ENCODE measurements at regions not wholly inside any gene's neighbourhood (a gene's known extent, or its start where the extent isn't known, plus 50 kb on each side); places are given as distances from the start of the nearest gene placed in this dataset.

DNA sequence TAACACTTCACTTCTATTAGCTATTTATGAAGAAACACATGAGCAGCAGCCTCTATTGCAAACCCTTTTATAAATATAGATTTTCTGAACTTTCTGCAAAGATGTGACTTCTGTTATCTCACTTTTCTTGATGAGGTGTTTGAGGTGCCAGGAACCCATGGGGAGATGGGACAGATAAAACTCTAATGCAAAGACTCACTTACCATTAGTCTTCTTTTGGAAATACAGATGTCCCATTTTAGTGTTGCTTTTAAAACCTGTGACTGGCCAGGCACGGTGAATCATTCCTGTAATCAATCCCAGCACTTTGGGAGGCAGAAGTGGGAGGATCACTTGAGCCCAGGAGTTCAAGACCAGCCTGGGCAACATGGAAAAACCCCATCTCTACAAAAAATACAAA is 171.3 kb upstream of the GAS1 start:
- DNase-seq (ENCODE audit: low spot score): no peak

DNA sequence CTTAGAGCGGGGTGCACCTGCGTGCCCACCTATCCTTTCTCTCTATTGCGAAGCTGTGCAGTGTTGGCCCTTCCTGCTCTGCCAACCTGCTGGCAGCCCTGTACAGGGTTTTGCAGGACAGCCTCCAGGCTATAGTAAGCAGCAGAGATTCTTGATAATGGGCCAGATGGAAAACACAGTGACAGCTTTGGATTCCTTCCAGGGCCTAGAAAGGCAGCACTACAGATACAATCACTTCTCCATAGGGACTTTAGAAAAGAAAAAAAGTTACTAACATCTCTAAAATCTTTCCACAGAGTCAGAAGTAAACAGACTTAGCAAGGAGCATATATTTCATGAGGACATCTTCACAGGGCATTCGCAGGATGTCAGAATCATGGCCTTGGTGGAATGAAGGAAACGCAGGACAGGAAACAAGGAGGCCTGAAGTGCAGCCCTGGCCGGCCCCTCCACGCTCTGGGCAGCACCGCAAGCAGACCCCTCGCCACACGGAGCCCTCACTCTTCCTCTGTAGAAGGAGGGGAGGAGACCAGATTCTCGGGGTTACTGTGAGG is 172.1 kb upstream of the GAS1 start:
- DNase-seq (ENCODE audit: low spot score): peak; percentile 91

- DNase-seq (ENCODE audit: low spot score): no peak
Measured at GRCh38 chr9:87120610-87121009, 173.3 kb upstream of the GAS1 start.

DNA sequence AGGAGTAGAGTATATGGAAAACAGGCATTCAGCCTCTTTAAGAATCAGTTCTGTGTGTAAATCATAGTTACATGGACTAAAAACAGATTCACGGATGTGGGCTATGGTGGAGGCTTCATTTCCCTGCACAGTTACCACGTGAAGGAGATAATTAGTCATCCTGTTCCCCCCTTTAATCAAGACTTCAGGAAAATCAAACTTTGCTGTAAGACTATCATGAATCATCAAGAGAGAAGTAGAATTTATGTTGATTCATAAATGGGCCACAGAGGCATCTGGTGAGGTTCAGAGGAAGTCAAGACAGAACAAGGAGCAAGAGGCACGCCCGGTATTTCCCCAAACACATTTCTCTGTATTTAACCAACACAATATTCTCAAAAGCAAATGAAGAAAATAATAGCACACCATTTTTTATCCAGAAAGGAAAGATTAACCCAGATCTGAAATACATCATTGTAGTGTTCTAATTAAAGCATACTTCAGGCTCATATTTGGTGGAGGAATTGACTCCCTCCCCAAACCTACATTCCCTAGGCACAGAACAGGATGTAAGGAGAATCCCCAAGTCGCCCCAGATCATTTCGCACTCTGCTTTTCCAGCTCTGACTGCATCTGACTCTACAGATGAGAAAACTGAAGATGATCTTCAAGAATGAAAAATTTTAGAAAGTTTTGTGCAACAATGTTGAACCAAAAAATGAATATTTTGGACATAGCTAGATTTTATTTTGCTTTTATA is 175.8 kb upstream of the GAS1 start:
- peak; percentile 91 for DNase-seq (ENCODE audit: low spot score)

GRCh38 chr9:87123830-87124229 is 176.5 kb upstream of the GAS1 start:
- DNase-seq (ENCODE audit: low spot score): no peak

DNA sequence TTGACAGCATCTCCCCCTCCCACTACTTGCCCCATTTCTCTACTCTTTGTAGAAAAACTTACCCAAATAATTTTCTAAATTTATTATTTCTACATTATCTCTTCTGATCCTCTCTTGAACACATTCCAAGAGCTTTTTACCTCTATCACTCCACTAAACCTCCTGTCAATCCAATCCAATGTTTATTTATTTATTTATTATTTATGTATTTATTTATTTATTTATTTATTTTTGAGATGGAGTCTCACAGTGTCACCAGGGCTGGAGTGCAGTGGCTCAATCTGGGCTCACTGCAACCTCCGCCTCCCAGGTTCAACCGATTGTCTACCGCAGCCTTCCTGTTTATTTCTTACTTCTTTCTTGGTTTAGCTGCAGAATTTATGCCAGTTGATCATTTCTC is 178.5 kb upstream of the GAS1 start:
- DNase-seq (ENCODE audit: low spot score): no peak

DNA sequence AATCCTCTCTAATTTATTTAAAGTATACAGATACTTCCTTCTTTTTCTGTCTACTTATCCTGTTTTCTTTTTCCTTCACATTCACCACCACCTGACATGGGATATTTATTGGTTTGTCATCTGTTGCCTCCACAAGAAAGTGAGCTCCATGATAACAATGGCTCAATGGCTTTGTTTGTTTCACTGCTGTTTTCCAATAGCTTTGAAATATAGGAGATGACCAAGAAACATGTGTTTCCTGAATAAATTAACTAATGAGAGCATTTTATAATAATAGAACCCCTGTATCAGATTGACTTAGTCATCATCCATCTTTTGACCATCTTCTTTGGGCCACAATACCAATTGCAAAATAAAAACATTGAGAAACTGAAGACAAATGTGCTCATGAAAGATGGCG is 180.2 kb upstream of the GAS1 start:
- no peak for DNase-seq (ENCODE audit: low spot score)

DNA sequence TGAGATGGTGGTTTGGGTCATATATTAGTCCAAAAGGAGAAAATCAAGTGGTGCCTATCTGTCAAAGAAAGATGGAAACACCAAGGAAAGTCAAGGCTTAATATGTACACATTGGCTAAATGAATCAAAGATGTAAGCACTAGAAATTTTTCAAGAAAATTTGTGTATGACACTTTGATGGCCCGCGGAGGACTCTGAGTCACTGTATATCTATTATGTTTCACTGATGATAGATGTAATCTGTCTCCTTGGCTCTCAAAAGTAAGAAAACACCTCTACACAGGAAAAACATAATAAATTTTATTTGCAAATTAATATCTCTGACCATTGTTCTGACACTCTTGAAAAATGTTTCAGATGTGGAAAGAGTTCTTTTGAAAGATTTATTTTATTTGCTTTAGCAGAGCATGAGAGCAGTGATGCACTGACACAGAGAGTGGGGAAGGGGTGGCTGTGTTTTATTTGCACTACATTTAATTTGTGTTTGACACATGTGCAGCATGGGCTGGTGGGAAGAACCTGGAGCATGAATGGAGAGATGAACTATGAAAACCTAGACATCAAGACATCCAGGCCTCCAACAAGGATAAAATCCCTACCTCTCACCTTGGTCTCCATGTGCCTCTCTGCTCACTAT is 180.8 kb upstream of the GAS1 start:
- DNase-seq (ENCODE audit: low spot score): no peak

DNA sequence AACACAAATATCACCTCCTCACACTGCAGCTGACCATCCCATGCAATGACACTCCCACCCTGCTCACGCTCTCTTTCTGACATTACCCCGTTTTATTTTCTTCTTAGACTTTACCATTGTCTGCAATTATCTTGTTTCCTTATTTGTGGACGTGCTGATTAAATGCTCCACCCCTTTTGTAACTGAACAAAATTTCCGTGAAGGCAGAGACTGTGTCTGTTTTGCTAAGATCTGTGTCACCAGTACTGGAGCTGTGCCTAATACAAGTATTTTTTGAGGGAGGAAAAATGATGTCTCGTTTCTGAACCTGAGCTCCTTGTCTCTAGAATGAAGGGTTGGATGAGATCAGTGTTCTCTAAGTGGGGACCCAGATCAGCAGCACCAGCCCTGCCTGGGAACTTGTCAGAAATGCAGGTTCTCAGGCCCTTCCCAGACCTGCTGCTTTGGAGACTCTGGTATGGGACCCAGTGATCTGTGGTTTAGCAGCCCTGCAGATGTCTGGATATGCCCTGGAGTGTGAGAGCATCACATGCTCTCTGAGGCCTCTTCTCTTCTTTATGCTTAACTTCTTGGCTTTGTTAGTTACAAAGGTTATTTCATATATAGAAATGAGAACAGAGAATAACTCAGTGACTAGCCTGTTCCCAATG is 181.7 kb upstream of the GAS1 start:
- no peak for DNase-seq (ENCODE audit: low spot score)

- no peak for DNase-seq (ENCODE audit: low spot score)
Measured at GRCh38 chr9:87135074-87135473, 187.8 kb upstream of the GAS1 start.

DNA sequence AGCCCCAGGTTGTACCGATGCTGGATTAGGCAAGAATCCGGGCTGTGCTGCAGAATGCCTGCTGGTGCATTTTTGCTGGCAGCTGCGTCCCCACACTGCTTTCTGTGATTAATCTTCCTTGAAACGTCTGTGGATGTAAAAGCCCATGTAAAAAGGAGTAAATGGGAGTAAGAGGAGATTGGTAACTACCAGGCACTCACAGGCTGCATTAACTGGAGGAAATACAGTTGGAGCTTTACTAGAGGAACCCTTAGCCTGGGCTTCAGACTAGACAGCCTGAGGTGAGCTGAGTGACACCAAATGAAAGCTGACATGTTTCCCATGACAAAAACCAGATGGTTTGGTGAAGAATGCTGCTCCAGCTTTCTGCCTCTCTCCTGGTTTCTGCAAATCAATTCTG is 190.4 kb upstream of the GAS1 start:
- DNase-seq (ENCODE audit: low spot score): peak; percentile 42

- no peak for DNase-seq (ENCODE audit: low spot score)
Measured at GRCh38 chr9:87138128-87139040, 191.1 kb upstream of the GAS1 start.

DNA sequence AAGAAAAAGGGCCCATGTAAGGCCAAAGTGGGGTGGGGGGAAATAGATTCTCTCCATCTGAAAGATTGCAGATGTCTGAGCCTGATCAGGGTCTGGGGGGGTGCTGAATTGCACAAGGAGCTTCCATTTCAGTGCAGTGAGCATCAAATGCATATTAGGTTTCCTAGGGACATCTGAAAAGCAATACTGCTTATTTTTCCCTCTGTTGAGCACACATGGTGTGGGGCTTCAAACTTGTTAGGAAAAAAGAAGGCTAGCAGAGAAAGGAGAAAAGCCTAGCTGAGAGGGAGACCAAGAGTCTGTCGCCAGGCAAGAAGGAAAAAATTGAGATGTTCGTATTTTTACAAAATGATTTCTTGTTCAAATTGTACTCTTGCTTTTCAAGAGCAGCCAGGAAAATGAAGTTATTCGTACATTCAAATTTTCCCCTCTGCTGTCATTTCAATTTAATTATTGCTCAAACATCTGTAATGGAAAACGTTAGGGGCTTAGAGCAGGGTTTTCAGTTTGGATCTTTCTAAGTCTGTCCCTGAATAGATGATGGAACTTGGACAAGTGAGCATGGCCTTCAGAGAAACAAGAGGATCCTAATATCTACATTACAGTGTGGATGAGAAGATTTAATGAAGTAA is 191.9 kb upstream of the GAS1 start:
- DNase-seq (ENCODE audit: low spot score): no peak

GRCh38 chr9:87140142-87140541 is 192.8 kb upstream of the GAS1 start:
- DNase-seq (ENCODE audit: low spot score): no peak

DNA sequence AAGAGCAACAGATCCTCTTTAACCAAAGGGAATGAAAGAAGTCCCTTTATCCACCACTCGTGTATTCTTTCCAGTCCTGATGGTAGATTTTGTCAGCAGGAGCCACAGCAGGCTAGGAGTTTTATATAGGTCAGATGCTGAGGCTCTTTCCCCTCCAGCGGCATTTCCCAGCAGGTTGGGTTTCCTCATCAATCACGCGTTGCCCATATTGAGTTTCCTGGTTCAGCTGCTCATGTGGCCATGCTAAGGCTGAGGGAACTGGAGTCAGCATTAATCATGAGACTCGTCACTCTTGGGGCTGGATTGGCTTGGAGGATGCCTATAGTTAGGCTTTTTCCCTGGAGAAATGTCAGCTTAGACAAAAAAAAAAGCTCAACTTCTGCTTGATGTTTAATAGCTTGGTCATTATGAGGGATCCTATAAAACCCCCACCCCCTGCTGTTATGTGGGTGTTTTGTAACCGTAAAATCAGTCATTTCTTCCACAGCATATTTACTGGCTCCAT is 193.4 kb upstream of the GAS1 start:
- no peak for DNase-seq (ENCODE audit: low spot score)

DNA sequence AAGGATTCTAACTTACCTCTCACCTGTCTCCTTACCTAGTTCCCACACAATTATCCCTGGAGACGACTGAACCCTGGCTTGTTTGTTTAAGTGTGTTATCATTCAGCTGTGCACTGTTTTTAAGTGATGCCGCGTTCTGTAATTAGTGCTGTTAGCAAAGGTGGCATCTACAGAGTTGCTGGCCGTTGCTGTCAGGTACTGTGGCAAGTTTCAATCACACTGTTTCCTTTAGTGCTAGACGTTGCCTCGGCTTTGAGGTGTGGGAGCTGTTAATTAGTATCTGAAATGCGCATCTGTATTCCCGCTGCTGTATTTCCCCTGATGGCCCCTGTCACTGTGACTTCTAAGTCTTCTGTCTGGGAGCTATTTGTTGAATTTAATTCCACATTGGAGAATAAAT is 193.8 kb upstream of the GAS1 start:
- DNase-seq (ENCODE audit: low spot score): no peak

DNA sequence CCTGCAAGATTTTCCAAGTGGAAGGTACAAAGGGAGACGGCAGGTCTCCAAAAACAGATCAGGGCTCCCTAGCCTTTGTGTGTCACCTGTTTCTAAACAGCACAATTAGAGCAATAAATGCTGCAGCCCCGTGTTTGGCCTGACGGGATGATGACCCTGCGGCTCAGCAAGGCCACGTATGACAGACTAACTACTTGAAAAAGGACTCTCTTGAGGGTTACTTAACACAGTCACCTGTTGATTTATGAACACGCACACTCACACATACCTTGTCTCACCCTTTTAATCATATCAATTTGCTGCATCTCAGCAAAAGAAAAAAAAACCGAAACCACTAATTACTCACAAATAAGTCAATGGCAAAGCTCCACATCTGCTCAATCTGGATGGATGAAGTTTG is 199.6 kb upstream of the GAS1 start:
- no peak for DNase-seq (ENCODE audit: low spot score)

DNA sequence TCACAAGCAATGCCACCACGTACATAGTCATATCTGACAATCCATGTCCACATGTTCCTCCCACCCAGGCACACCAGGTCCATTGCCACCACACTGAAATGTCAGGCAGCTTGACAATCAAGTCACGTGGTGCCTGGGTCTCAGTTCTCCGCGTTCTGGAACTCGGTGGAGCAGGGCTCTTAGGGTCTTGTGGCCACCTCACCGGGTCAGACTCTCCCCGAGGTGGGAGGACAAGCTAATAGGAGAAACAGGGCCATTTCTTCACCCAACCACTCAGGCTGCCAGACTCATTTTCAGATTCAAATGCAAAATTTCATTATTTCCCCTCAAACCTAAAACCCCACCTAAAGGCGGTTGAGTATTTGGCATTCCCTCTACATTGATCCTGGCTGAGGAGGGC is 200.5 kb upstream of the GAS1 start:
- no peak for DNase-seq (ENCODE audit: low spot score)

DNA sequence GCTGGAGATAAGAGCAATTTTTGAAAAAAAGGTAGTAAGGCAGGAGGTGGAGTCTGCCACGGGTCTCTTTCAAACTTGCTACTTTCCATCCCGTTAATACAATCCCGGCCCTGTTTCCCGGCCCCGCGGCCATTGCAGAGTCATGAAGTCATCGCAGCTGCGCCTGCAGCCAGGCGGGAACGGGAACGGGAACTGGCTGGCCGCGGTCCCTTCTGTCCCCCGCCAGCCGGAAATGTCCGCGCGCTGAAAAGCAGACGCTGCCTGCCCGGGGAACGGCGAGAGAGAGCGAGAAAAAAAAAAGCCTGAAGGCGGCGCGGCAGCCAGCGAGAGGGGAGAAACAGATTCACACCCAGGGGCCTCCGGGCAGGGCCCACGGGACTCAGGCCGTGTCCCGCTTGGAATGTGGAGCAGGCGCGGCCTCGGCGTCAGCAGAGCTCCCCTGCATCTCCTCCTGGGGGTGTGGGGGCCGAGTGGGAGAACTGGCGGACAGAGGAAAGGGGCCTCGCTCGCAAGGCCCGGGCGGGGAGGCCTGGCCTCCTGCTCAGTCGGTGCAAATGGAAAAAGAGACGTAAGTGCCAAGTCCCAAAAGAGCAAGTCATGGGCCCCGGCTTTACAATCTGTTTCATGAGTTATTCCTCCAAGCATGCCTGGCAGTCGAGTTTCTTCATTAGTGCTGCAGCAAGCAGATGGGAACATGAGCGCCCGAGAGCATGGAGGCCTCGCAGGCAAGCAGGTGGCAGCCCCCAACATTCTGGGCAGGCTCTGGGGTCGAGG is 201.2 kb upstream of the GAS1 start:
- DNase-seq (ENCODE audit: low spot score): peak; percentile 91

- DNase-seq (ENCODE audit: low spot score): no peak
Measured at GRCh38 chr9:87149799-87150198, 202.5 kb upstream of the GAS1 start.

Data from umbilical cord (tissue), 1 donor.